ENCODE measurements at regions not wholly inside any gene's neighbourhood (a gene's known extent, or its start where the extent isn't known, plus 50 kb on each side); places are given as distances from the start of the nearest gene placed in this dataset.

GRCh38 chr12:60114169-60114568 is 518.3 kb downstream of the SLC16A7 start:
- Histone ChIP-seq H3K27ac (ENCODE audit: low read depth, low read length) (no peak overlapping the region), H3K4me3 (ENCODE audit: extremely low read depth in 1 of 4, insufficient read depth in 2 of 4, low read depth in 3 of 4, low read length in 4 of 4) (no peak overlapping the region), H2AFZ (ENCODE audit: low read length) (no peak overlapping the region), H3K79me1 (ENCODE audit: low read depth, low read length) (no peaks in the 10 kb centered on the region), H4K5ac (ENCODE audit: insufficient read length, low read depth, low read length) (no peak overlapping the region), H3K14ac (ENCODE audit: insufficient read length) (no peak overlapping the region), H2BK120ac (replicated peaks; ENCODE audit: low read depth, low read length) (no peak overlapping the region), H3K23me2 (ENCODE audit: low read depth, low read length) (no peaks in the 10 kb centered on the region), H3K18ac (ENCODE audit: extremely low read depth, low read length) (no peak overlapping the region), H3K56ac (replicated peaks; ENCODE audit: insufficient read length, low read depth, low read length) (no peak overlapping the region), H3K4me2 (ENCODE audit: insufficient read depth in 1 of 2, low read depth in 2 of 2, low read length in 2 of 2) (no peak overlapping the region), H3K4ac (replicated peaks; ENCODE audit: insufficient read length, low read depth, low read length) (no peak overlapping the region), H2BK20ac (ENCODE audit: low read length) (no peak overlapping the region), H4K8ac (ENCODE audit: extremely low read depth, insufficient read depth, low read length) (no peak overlapping the region), H3K23ac (ENCODE audit: insufficient read length) (no peak overlapping the region), H3K79me2 (ENCODE audit: control insufficient read depth in 1 of 2, insufficient read depth in 2 of 2, low read length in 2 of 2) (no peaks in the 10 kb centered on the region), H2BK5ac (ENCODE audit: low read depth, low read length) (no peak overlapping the region), H3K9me3 (ENCODE audit: insufficient read depth in 2 of 2, low read depth in 1 of 2, low read length in 1 of 2) (0 out of 4 replicates have a peak, but pooled peaks cover 0 to 4% of the 10 kb centered on the region in 2 experiments), H4K20me1 (replicated peaks in 1 of 2; ENCODE audit: control insufficient read depth in 1 of 2, insufficient read depth in 2 of 2, low read length in 2 of 2) (no peaks in the 10 kb centered on the region), H2BK15ac (ENCODE audit: low read length) (no peak overlapping the region), H3K36me3 (ENCODE audit: control insufficient read depth in 2 of 4, insufficient read depth in 4 of 4, low read length in 3 of 4) (no peaks in the 10 kb centered on the region), H3K4me1 (replicated peaks in 1 of 4; ENCODE audit: control insufficient read depth in 3 of 4, insufficient read depth in 4 of 4, low read length in 3 of 4) (no peaks in the 10 kb centered on the region), H3K27me3 (replicated peaks in 1 of 4; ENCODE audit: control insufficient read depth in 3 of 4, extremely low read depth in 1 of 4, insufficient read depth in 3 of 4, low read length in 3 of 4) (no peaks in the 10 kb centered on the region), H2BK12ac (ENCODE audit: low read depth, low read length) (no peak overlapping the region), H3K9ac (replicated peaks in 1 of 4; ENCODE audit: extremely low read depth in 1 of 4, low read depth in 3 of 4, low read length in 3 of 4) (no peak overlapping the region), H2AK5ac (ENCODE audit: low read depth, low read length) (no peak overlapping the region), H4K91ac (replicated peaks; ENCODE audit: insufficient read length, low read length) (no peak overlapping the region)
- FAIRE-seq (no peak), DNase-seq (ENCODE audit: low read depth in 1 of 2, low spot score in 2 of 2) (no peak)
- TF ChIP-seq EGR1 (IDR thresholded peaks at IDR 0.05; ENCODE audit: borderline replicate concordance, low read depth, low read length) (no peak), CBX8 (IDR thresholded peaks at IDR 0.05; ENCODE audit: borderline replicate concordance, low read depth, low read length) (no peak), CBX5 (IDR thresholded peaks at IDR 0.05; ENCODE audit: low read depth, low read length) (no peak), POLR2A (IDR thresholded peaks at IDR 0.05; ENCODE audit: control extremely low read depth in 1 of 2, low read depth in 2 of 2, low read length in 2 of 2) (no peak)
- ChIA-PET CTCF (ENCODE audit: partially characterized antibody) (no interaction called here), POLR2A (ENCODE audit: partially characterized antibody) (no interaction called here)
- 91% methylated on average over 1 of the region's 1 CpG; no CpG with 5 or more reads in 1 of the 2 experiments for WGBS, 2 experiments (ENCODE audit: extremely low coverage in 1 of 2, insufficient coverage in 1 of 2, insufficient read length in 1 of 2, insufficient replicate concordance in 2 of 2, low coverage in 1 of 2, low lambda C conversion rate in 2 of 2, missing lambda C conversion rate in 1 of 2)
